ENCODE measurements at regions not wholly inside any gene's neighbourhood (a gene's known extent, or its start where the extent isn't known, plus 50 kb on each side); places are given as distances from the start of the nearest gene placed in this dataset.
A peak's percentile ranks its signal among the peaks of the same experiment; 100 is the strongest.
"Not testable (repeated sequence)": the region's sequence is repeated elsewhere in the genome, so short reads cannot be mapped to it uniquely, and the experiment has no call there.

DNA sequence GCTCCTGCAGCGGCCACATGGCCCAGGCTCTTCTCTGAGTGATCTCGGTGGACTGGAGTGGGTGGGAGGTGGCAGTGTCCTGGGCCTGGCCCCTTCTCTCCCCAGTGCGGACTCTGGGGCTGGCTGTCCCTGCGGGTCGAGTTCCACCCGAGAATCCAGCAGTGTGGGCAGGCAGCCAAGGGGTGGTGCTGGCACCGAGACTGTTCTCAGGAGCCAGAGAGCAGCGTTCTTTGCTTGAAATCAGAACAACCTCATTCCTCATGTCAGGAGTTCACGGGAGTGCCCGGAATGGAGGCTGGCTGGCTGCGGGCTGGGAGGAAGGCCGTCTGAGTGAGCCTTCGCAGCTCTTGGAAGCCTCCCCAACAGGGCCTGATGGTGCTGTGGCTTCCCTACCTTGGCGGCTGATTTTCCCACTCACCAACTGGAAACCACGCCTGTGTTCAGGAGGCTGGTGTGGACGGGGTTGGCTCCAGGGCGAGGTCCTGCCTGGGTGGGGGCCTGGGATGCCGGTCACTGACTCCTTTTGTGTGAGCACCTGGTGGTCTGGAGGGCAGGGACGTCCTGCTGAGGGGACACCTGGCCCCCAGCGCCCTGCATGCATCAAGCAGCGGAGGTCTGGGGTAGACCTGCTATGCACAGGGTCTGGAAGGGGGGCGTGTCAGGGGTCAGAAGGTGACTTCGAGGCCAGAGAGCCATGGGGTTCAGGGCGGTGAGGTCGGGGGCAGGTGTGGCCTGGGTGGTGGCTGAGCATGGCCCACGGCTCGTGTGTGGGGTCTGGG, 137.6 kb downstream of the TMEM121 start:
- H3K4me3 ChIP-seq (ENCODE audit: insufficient read depth, low read depth, low read length); DNase-seq: not testable (repeated sequence)

GRCh38 chr14:105664691-105665090, 138.3 kb downstream of the TMEM121 start:
- no peak overlapping the region for H3K4me3 ChIP-seq (ENCODE audit: insufficient read depth, low read depth, low read length)
- H3K27me3 ChIP-seq (ENCODE audit: control insufficient read depth, insufficient read depth, low read length): no peaks in the 10 kb centered on the region
- no peak for DNase-seq
- H3K36me3 ChIP-seq (replicated peaks; ENCODE audit: control insufficient read depth, insufficient read depth, low read length): no peaks in the 10 kb centered on the region

More for the DNA sequence above, 137.6 kb downstream of the TMEM121 start:
- H3K27me3 ChIP-seq (ENCODE audit: control insufficient read depth, insufficient read depth, low read length); H3K36me3 ChIP-seq (replicated peaks; ENCODE audit: control insufficient read depth, insufficient read depth, low read length): not testable (repeated sequence)

- no peaks in the 10 kb centered on the region for H3K27me3 ChIP-seq (ENCODE audit: control insufficient read depth, insufficient read depth, low read length)
- DNase-seq: no peak
- no peak overlapping the region for H3K4me3 ChIP-seq (ENCODE audit: insufficient read depth, low read depth, low read length)
- H3K36me3 ChIP-seq (replicated peaks; ENCODE audit: control insufficient read depth, insufficient read depth, low read length): no peaks in the 10 kb centered on the region
Observed at GRCh38 chr14:105665247-105665950, 139.0 kb downstream of the TMEM121 start.

DNA sequence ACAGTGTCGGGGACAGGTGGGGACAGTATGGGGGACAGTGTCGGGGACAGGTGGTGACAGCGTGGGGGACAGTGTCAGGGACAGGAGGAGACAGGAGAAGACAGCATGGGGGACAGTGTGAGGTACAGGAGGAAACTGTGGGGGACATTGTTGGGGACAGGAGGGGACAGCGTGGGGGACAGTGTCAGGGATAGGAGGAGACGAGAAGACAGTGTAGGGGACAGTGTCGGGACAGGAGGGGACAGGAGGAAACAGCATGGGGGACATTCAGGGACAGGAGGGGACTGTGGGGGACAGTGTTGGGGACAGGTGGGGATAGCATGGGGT, 139.5 kb downstream of the TMEM121 start:
- Histone ChIP-seq H3K27me3 (ENCODE audit: control insufficient read depth, insufficient read depth, low read length) (no peaks in the 10 kb centered on the region), H3K36me3 (replicated peaks; ENCODE audit: control insufficient read depth, insufficient read depth, low read length) (no peaks in the 10 kb centered on the region), H3K4me3 (ENCODE audit: insufficient read depth, low read depth, low read length) (no peak overlapping the region)
- no peak for DNase-seq

DNA sequence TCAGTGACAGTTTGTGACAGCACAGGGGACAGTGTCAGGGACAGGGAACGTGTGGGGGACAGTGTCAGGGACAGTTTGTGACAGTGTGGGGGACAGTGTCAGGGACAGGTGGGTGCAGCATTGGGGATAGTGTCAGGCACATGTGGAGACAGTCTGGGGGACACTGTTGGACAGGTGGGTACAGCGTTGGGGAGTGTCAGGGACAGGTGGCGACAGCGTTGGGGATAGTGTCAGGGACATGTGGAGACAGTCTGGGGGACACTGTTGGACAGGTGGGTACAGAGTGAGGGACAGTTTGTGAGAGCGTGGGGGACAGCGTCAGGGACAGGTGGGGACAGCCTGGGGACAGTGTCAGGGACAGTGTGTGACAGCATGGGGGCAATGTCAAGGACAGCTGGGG, 140.0 kb downstream of the TMEM121 start:
- Histone ChIP-seq H3K36me3 (replicated peaks; ENCODE audit: control insufficient read depth, insufficient read depth, low read length) (no peaks in the 10 kb centered on the region), H3K27me3 (ENCODE audit: control insufficient read depth, insufficient read depth, low read length) (no peaks in the 10 kb centered on the region), H3K4me3 (ENCODE audit: insufficient read depth, low read depth, low read length) (no peak overlapping the region)
- no peak for DNase-seq

- not testable (repeated sequence) for H3K36me3 ChIP-seq (replicated peaks; ENCODE audit: control insufficient read depth, insufficient read depth, low read length); H3K27me3 ChIP-seq (ENCODE audit: control insufficient read depth, insufficient read depth, low read length); H3K4me3 ChIP-seq (ENCODE audit: insufficient read depth, low read depth, low read length)
- DNase-seq: peak; percentile 45
Observed at GRCh38 chr14:105666991-105667662, 140.7 kb downstream of the TMEM121 start.

- H3K36me3 ChIP-seq (replicated peaks; ENCODE audit: control insufficient read depth, insufficient read depth, low read length); DNase-seq; H3K4me3 ChIP-seq (ENCODE audit: insufficient read depth, low read depth, low read length); H3K27me3 ChIP-seq (ENCODE audit: control insufficient read depth, insufficient read depth, low read length): not testable (repeated sequence)
Observed at GRCh38 chr14:105667663-105668020, 141.3 kb downstream of the TMEM121 start.

DNA sequence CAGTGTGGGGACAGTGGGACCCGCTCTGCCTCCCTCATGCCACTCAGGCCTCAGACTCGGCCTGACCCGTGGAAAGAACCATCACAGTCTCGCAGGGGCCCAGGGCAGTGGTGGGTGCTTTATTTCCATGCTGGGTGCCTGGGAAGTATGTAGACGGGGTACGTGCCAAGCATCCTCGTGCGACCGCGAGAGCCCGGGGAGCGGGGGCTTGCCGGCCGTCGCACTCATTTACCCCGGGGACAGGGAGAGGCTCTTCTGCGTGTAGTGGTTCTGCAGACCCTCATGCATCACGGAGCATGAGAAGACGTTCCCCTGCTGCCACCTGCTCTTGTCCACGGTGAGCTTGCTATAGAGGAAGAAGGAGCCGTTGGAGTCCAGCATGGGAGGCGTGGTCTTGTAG, 141.6 kb downstream of the TMEM121 start:
- not testable (repeated sequence) for H3K4me3 ChIP-seq (ENCODE audit: insufficient read depth, low read depth, low read length); H3K27me3 ChIP-seq (ENCODE audit: control insufficient read depth, insufficient read depth, low read length); H3K36me3 ChIP-seq (replicated peaks; ENCODE audit: control insufficient read depth, insufficient read depth, low read length)
- peak; percentile 50 for DNase-seq

GRCh38 chr14:105668471-105669230, 142.3 kb downstream of the TMEM121 start:
- H3K4me3 ChIP-seq (ENCODE audit: insufficient read depth, low read depth, low read length); H3K36me3 ChIP-seq (replicated peaks; ENCODE audit: control insufficient read depth, insufficient read depth, low read length); H3K27me3 ChIP-seq (ENCODE audit: control insufficient read depth, insufficient read depth, low read length); DNase-seq: not testable (repeated sequence)

GRCh38 chr14:105669231-105669610, 142.8 kb downstream of the TMEM121 start:
- not testable (repeated sequence) for DNase-seq; H3K36me3 ChIP-seq (replicated peaks; ENCODE audit: control insufficient read depth, insufficient read depth, low read length); H3K4me3 ChIP-seq (ENCODE audit: insufficient read depth, low read depth, low read length); H3K27me3 ChIP-seq (ENCODE audit: control insufficient read depth, insufficient read depth, low read length)

- H3K4me3 ChIP-seq (ENCODE audit: insufficient read depth, low read depth, low read length); H3K36me3 ChIP-seq (replicated peaks; ENCODE audit: control insufficient read depth, insufficient read depth, low read length); DNase-seq; H3K27me3 ChIP-seq (ENCODE audit: control insufficient read depth, insufficient read depth, low read length): not testable (repeated sequence)
Observed at GRCh38 chr14:105669646-105670045, 143.3 kb downstream of the TMEM121 start.

DNA sequence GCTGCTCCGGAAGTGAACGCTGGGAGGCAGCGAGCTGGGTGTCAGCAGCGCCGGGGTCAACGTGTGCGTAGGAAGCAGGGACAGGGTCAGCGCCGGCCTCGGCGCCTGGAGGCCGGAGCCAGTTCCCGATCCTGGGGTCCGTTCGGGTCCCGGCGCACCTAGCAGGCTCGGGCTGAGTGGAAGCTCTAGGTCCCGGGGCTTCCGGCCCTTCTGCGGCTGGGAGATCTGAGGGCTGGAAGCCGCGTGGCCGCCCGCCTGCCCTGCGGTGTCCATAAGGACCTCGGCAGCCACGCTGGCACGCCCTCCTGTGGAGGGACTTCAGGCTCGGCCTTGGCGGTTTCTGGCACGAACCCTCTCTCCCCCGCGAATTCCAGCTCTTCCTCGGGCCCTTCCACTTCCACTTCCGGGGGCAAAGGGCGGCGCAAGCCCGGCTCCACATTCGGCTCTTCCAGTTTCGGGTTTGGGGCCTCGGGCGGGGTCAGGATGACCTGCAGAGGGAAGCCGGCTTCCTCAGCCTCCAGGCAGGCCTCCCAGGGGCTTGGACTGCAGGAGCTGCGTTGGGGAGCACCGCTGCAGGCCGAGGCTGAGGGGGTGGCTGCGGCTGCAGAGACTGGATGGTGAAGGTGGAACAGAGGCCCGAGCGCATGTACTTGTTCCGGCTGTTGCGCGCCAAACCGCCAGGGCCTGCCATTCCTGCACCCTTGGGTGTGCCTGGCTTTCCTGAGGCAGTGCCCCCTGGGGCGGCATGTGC, 146.2 kb downstream of the TMEM121 start:
- not testable (repeated sequence) for DNase-seq; H3K36me3 ChIP-seq (replicated peaks; ENCODE audit: control insufficient read depth, insufficient read depth, low read length); H3K27me3 ChIP-seq (ENCODE audit: control insufficient read depth, insufficient read depth, low read length); H3K4me3 ChIP-seq (ENCODE audit: insufficient read depth, low read depth, low read length)

DNA sequence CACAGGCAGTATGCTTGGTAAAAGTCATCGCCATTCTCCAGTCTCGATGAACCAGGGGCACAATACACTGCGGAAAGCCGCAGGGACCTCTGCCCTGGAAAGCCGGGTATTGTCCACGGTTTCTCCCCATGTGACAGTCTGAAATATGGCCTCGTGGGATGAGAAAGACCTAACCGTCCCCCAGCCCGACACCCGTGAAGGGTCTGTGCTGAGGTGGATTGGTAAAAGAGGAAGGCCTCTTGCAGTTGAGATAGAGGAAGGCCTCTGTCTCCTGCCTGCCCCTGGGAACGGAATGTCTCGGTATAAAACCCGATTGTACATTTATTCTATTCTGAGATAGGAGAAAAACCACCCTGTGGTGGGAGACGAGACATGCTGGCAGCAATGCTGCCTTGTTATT, 149.1 kb downstream of the TMEM121 start:
- H3K4me3 ChIP-seq (ENCODE audit: insufficient read depth, low read depth, low read length); H3K36me3 ChIP-seq (replicated peaks; ENCODE audit: control insufficient read depth, insufficient read depth, low read length); DNase-seq; H3K27me3 ChIP-seq (ENCODE audit: control insufficient read depth, insufficient read depth, low read length): not testable (repeated sequence)
